DND-41 (cell line): ENCODE measurements at regions not wholly inside any gene's neighbourhood (a gene's known extent, or its start where the extent isn't known, plus 50 kb on each side); places are given as distances from the start of the nearest gene placed in this dataset.
"Not testable (repeated sequence)": the region's sequence is repeated elsewhere in the genome, so short reads cannot be mapped to it uniquely, and the experiment has no call there.

Experiments
- ATAC-seq: fragments of 200-7000 bp; cut with Tn5 transposase; 3 replicates; pipeline ENCODE4 v1.9.1; 2021; ENCODE audit warnings: low read depth; ENCODE audit not compliant: insufficient read depth
- DNase-seq: peaks from one replicate; pipeline ENCODE4 v3.0.0-alpha.2; 2020
- H2AFZ ChIP-seq: 2 replicates; pipeline ENCODE4 v1.6.0; 2012; ENCODE audit warnings: low read depth, low read length
- H3K27ac ChIP-seq: 2 replicates; pipeline ENCODE4 v1.5.1; 2012; ENCODE audit warnings: low read length, inconsistent platforms
- H3K27me3 ChIP-seq: fragments of 200-600 bp; sonication (generic); 2 replicates; pipeline ENCODE4 v1.6.0; 2012; ENCODE audit warnings: low read length, mild to moderate bottlenecking, inconsistent platforms; ENCODE audit not compliant: insufficient read depth, poor library complexity
- H3K36me3 ChIP-seq: 2 replicates; pipeline ENCODE4 v1.5.1; 2012; ENCODE audit warnings: low read length, inconsistent platforms; ENCODE audit not compliant: insufficient read depth
- H3K4me1 ChIP-seq: 2 replicates; pipeline ENCODE4 v1.5.1; 2012; ENCODE audit warnings: mild to moderate bottlenecking, low read length; ENCODE audit not compliant: insufficient read depth
- H3K4me2 ChIP-seq: 2 replicates; pipeline ENCODE4 v1.6.0; 2012; ENCODE audit warnings: mild to moderate bottlenecking, moderate library complexity, low read length, inconsistent platforms; ENCODE audit not compliant: insufficient read depth
- H3K4me3 ChIP-seq, 2 experiments: fragments of 200-600 bp in 1 of 2; shearing (Covaris generic) in 1 of 2; 2 replicates each; pipeline ENCODE4 v1.5.1; 2012 to 2016; ENCODE audit warnings: inconsistent platforms in 2 of 2, low read length in 2 of 2, mild to moderate bottlenecking in 2 of 2, low read depth in 1 of 2, moderate library complexity in 1 of 2
- H3K79me2 ChIP-seq: 2 replicates; pipeline ENCODE4 v1.6.0; 2012; ENCODE audit warnings: low read length, inconsistent platforms; ENCODE audit not compliant: insufficient read depth
- H3K9ac ChIP-seq: 2 replicates; pipeline ENCODE4 v1.6.0; 2012; ENCODE audit warnings: low read depth, mild to moderate bottlenecking, inconsistent platforms, low read length, moderate library complexity
- H3K9me3 ChIP-seq: 2 replicates; pipeline ENCODE4 v1.5.1; 2012; ENCODE audit warnings: low read length, moderate library complexity, mild to moderate bottlenecking, inconsistent platforms; ENCODE audit not compliant: insufficient read depth, severe bottlenecking
- H4K20me1 ChIP-seq: 2 replicates; pipeline ENCODE4 v1.6.0; 2012; ENCODE audit warnings: low read length; ENCODE audit not compliant: insufficient read depth
- EZH2 ChIP-seq: IDR thresholded peaks from 3 replicates; pipeline ENCODE4 v1.6.1; 2012; ENCODE audit warnings: borderline replicate concordance, low read depth, mild to moderate bottlenecking, moderate library complexity, low read length, inconsistent platforms; ENCODE audit not compliant: severe bottlenecking
- TF ChIP-seq, protein P1 (sequence below): IDR thresholded peaks from 2 replicates; pipeline ENCODE4 v1.5.1; 2012; ENCODE audit warnings: borderline replicate concordance, low read length, moderate library complexity, mild to moderate bottlenecking; ENCODE audit not compliant: poor library complexity, severe bottlenecking; ENCODE audit errors: extremely low read depth

DNA sequence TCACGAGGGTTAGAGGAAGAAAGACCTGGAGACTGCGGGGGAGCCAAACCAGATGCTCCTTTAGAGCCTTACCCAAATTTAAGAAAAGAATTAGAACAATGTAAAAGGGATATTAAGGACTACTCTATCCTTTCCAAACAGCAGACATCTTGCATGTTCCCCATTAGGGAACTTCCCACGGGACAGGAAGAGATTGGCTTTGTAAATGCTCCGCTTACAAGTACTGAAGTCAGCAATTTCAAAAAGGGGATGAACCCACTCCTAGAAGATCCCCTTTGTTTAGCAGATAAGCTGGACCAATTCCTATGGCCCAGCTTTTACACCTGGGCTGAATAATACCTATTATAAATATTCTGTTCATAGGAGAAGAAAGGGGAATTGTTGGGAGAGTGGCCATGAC lies 74.2 kb downstream of the APOBEC1 start:
- no peak for DNase-seq
- peaks cover 4% of the 10 kb centered on the region for H3K27me3 ChIP-seq
- no peaks in the 10 kb centered on the region for H3K79me2 ChIP-seq
- H2AFZ ChIP-seq: no peak overlapping the region
- TF ChIP-seq EZH2: no peak
- TF ChIP-seq, protein P1, sequence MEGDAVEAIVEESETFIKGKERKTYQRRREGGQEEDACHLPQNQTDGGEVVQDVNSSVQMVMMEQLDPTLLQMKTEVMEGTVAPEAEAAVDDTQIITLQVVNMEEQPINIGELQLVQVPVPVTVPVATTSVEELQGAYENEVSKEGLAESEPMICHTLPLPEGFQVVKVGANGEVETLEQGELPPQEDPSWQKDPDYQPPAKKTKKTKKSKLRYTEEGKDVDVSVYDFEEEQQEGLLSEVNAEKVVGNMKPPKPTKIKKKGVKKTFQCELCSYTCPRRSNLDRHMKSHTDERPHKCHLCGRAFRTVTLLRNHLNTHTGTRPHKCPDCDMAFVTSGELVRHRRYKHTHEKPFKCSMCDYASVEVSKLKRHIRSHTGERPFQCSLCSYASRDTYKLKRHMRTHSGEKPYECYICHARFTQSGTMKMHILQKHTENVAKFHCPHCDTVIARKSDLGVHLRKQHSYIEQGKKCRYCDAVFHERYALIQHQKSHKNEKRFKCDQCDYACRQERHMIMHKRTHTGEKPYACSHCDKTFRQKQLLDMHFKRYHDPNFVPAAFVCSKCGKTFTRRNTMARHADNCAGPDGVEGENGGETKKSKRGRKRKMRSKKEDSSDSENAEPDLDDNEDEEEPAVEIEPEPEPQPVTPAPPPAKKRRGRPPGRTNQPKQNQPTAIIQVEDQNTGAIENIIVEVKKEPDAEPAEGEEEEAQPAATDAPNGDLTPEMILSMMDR: no peak
- H3K9me3 ChIP-seq: no peaks in the 10 kb centered on the region
- H3K4me3 ChIP-seq: no peak overlapping the region
- H3K27ac ChIP-seq: no peak overlapping the region
- H3K4me1 ChIP-seq: no peaks in the 10 kb centered on the region
- ATAC-seq: no peak
- no peak overlapping the region for H3K4me2 ChIP-seq
- no peak overlapping the region for H3K9ac ChIP-seq
- H3K36me3 ChIP-seq: no peaks in the 10 kb centered on the region
- no peaks in the 10 kb centered on the region for H4K20me1 ChIP-seq

DNA sequence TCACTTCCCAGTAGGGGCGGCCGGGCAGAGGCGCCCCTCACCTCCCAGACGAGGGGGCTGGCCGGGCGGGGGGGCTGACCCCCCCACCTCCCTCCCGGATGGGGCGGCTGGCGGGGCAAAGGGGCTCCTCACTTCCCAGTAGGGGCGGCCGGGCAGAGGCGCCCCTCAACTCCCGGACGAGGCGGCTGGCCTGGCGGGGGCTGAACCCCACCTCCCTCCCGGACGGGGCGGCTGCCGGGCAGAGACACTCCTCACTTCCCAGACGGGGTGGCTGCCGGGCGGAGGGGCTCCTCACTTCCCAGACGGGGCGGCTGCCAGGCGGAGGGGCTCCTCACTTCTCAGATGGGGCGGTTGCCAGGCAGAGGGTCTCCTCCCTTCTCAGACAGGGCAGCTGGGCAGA lies 75.6 kb downstream of the APOBEC1 start:
- not testable (repeated sequence) for H3K4me2 ChIP-seq, H3K4me3 ChIP-seq, ATAC-seq, H3K4me1 ChIP-seq, DNase-seq, H3K9me3 ChIP-seq, H3K9ac ChIP-seq, H3K27me3 ChIP-seq, H4K20me1 ChIP-seq, H3K36me3 ChIP-seq, H2AFZ ChIP-seq, H3K27ac ChIP-seq, H3K79me2 ChIP-seq

DNA sequence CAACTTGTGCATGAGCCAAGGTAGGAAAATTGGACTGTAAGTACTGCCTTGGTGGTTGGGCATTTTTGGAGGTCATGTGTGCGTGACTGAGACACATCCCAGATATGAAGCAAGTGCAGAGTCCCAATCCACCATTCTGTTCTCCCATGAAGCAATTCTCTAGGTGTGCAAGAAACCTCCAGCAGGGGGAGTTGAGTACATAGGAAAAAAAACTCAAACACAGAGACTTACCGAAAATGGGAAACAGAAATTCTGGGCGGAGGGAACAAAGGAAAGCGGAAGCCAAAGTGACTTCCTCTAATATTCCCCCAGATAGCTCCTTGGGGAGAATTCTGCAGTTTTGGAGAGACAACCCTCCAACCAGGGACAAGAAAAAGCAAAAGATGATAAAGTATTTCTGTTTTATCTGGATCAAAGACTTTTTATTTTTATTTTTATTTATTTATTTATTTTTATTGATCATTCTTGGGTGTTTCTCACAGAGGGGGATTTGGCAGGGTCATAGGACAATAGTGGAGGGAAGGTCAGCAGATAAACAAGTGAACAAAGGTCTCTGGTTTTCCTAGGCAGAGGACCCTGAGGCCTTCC lies 76.9 kb downstream of the APOBEC1 start:
- not testable (repeated sequence) for H3K79me2 ChIP-seq, H3K4me2 ChIP-seq, H3K9me3 ChIP-seq, H4K20me1 ChIP-seq, H3K9ac ChIP-seq, ATAC-seq, H3K27me3 ChIP-seq, H3K36me3 ChIP-seq, H3K4me3 ChIP-seq, H3K4me1 ChIP-seq, H3K27ac ChIP-seq, H2AFZ ChIP-seq
- DNase-seq: peak; percentile 28
- TF ChIP-seq, protein P1: peak; percentile 61

DNA sequence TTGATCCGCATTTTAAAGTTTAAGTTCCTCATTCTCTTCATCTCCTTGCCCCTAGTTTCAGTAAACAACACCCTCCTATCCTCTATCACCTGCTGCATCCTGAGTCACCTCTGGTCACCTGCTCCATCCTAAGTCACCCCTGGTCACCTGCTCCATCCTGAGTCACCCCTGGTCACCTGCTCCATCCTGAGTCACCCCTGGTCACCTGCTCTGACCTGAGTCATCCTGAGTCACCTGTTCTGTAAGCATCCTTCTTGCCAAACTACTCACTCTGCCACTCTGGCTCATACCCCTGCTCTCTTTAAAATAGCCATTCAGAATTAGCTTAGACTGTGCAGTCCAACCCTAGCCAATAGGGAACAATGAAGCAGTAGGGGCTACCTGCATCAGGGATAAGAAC lies 80.6 kb upstream of the CD163 start:
- not testable (repeated sequence) for H3K36me3 ChIP-seq, H3K4me3 ChIP-seq, ATAC-seq, H3K79me2 ChIP-seq, H3K9ac ChIP-seq, H3K27ac ChIP-seq, H2AFZ ChIP-seq, H3K4me2 ChIP-seq, H3K27me3 ChIP-seq, H4K20me1 ChIP-seq, DNase-seq, H3K9me3 ChIP-seq, H3K4me1 ChIP-seq

DNA sequence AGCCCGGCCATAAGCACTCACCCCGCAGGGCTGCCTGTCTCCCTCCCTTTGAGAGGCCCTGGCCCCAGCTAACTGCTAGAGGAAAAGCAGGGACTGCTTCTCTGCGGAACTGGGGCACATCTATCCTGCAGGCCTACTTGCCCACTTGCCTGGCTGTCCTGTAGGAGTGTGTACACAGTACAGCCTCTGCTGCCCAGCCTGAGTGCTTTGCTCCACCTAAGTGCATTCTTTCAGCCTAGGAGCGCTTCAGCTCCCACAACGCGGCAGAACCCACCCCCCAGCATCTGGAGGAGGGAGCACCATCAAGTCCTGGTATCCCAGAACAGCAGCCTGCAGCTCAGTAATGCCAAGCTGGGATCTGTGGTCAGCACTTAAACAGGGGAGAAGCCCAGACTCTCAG lies 79.9 kb upstream of the CD163 start:
- no peaks in the 10 kb centered on the region for H3K79me2 ChIP-seq
- ATAC-seq (no peak), DNase-seq (no peak)
- H4K20me1 ChIP-seq: no peaks in the 10 kb centered on the region
- H3K4me1 ChIP-seq: no peaks in the 10 kb centered on the region
- no peaks in the 10 kb centered on the region for H3K27me3 ChIP-seq
- no peaks in the 10 kb centered on the region for H3K36me3 ChIP-seq
- no peak overlapping the region for H3K27ac ChIP-seq
- no peak overlapping the region for H3K9ac ChIP-seq
- no peak overlapping the region for H3K4me3 ChIP-seq
- TF ChIP-seq EZH2: no peak
- TF ChIP-seq, protein P1: no peak
- H3K4me2 ChIP-seq: no peak overlapping the region
- H3K9me3 ChIP-seq: peaks cover 4% of the 10 kb centered on the region
- H2AFZ ChIP-seq: no peak overlapping the region
